NCI-H1092 treated with DMSO at 0.1 percent for 48 hours (cell line): ENCODE measurements at regions not wholly inside any gene's neighbourhood (a gene's known extent, or its start where the extent isn't known, plus 50 kb on each side); places are given as distances from the start of the nearest gene placed in this dataset.

ENCODE experiments used
- DNase-seq: peaks from one replicate; lab custom pipeline; 2025; lab: John Stamatoyannopoulos, UW

- DNase-seq = no peak
These were observed 297.7 kb downstream of the ICOS start for GRCh38 chr2:204234248-204234647.

GRCh38 chr2:204234879-204235278 is 298.3 kb downstream of the ICOS start:
- no peak for DNase-seq

- DNase-seq = no peak
These were observed 300.9 kb downstream of the ICOS start for GRCh38 chr2:204237416-204237815.

GRCh38 chr2:204239411-204240165 is 303.0 kb downstream of the ICOS start:
- peak; percentile 17 for DNase-seq

- DNase-seq = no peak
These were observed 304.3 kb upstream of the PARD3B start for GRCh38 chr2:204240961-204241360.

GRCh38 chr2:204249437-204249836 is 295.8 kb upstream of the PARD3B start:
- no peak for DNase-seq

- DNase-seq = no peak
These were observed 294.6 kb upstream of the PARD3B start for GRCh38 chr2:204250692-204251091.

- DNase-seq = no peak
These were observed 293.9 kb upstream of the PARD3B start for GRCh38 chr2:204251158-204251997.

GRCh38 chr2:204251998-204252376 is 293.3 kb upstream of the PARD3B start:
- no peak for DNase-seq

GRCh38 chr2:204255071-204255470 is 290.2 kb upstream of the PARD3B start:
- no peak for DNase-seq

- DNase-seq = peak; percentile 16
These were observed 289.7 kb upstream of the PARD3B start for GRCh38 chr2:204255526-204255925.

GRCh38 chr2:204257781-204258180 is 287.5 kb upstream of the PARD3B start:
- no peak for DNase-seq

GRCh38 chr2:204258890-204259289 is 286.4 kb upstream of the PARD3B start:
- DNase-seq = peak; percentile 19

- DNase-seq = peak; percentile 78
These were observed 285.0 kb upstream of the PARD3B start for GRCh38 chr2:204260162-204260877.

GRCh38 chr2:204260901-204261300 is 284.4 kb upstream of the PARD3B start:
- no peak for DNase-seq

- peak; percentile 8 for DNase-seq
These were observed 283.4 kb upstream of the PARD3B start for GRCh38 chr2:204261846-204262245.

GRCh38 chr2:204264085-204264553 is 281.2 kb upstream of the PARD3B start:
- DNase-seq = peak; percentile 86

- peak; percentile 73 for DNase-seq
These were observed 280.6 kb upstream of the PARD3B start for GRCh38 chr2:204264621-204265140.

- peak; percentile 91 for DNase-seq
These were observed 279.5 kb upstream of the PARD3B start for GRCh38 chr2:204265681-204266181.

GRCh38 chr2:204268458-204268857 is 276.8 kb upstream of the PARD3B start:
- DNase-seq = peak; percentile 92

- no peak for DNase-seq
These were observed 276.3 kb upstream of the PARD3B start for GRCh38 chr2:204268971-204269370.

- no peak for DNase-seq
These were observed 273.2 kb upstream of the PARD3B start for GRCh38 chr2:204272089-204272488.
